Stimulated activated CD8-positive, alpha-beta memory T cell treated with anti-CD3 and anti-CD28 coated beads, Interleukin-2, amount 100 ng/mL, for 1 hour (primary cell): ENCODE measurements at regions not wholly inside any gene's neighbourhood (a gene's known extent, or its start where the extent isn't known, plus 50 kb on each side); places are given as distances from the start of the nearest gene placed in this dataset.

Experiments
- DNase-seq, 2 donors: peaks; one replicate each; pipeline ENCODE4 v3.0.0-alpha.2; 2020; ENCODE audit warnings: low read depth in 2 of 2

DNA sequence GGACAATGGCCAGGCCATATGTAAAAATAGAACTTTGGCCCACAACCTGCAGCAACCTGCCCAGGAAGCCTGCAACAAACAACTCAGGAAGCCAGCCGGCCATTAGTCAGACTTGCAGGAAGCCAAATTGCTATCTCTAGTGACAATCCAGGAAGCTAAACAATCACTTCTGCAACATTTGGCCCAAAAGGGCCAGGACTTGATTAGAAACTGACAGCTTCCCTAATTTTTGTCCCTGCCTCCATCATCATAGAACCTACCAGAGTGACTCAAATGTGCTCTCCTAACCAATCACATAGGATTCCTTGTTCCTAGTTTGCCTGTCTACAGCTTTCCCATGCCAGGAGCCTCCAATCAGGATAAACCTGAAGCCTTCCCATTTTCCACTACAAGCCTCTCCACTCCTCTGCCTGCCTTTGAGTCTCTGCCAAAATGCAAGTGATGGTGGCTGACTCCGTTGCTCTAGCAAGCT, 639.3 kb downstream of the PTPRU start:
- no peak for DNase-seq

DNA sequence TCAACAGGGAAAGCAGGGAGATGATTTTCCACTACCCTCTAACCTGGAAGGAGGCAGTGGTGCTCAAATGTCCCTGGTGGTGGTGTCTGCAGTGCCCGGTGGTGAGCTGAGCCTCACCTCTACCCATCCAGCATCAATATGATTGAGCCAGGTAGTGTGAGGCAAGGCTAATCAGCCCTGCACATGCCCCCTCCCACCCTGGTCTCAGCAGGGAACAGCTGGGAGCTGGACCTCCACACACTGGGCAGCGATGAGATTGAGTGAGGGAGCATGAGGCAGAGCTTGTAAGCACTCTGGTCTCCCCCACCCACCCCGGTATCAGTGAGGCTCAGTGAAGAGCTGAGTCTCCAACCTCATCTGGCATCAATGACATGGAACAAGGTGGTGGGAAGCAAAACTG, 634.3 kb downstream of the PTPRU start:
- no peak for DNase-seq

DNA sequence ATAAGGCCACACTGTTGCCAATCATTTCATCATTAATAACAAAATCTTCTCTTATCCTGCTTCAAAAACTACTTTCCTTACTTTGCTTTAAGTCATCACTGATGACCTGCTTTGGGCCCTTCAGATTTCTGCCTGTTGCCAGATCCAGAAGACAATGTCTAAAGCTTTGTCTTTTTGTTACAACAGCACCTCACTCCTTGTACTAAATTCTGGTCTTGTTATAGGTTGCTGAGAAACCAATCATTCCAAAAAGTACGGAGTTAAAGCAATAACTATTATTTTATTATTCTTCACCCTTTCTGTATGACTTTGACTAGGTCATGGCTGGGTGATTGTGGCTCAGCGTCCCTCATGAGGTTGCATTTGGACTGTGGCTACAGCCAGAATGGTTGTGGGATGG, 633.5 kb downstream of the PTPRU start:
- no peak for DNase-seq

DNA sequence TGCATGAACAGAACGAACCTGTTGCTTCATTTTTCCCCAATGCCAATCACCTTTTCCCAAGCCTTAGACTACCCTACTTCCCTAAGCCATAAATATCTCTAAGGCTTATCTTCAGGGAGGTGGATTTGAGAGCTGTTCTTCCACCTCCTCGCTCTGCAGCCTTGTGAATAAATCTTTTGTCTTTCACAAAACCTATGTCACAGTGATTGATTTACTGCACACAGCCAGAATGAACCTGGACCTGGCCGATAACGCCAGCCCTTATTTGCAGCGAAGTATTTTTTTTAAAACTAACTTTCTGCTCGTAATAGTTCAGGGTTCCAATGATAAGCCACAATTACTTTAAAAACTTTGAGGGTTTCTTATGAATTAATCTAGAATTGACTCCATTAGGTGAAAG, 632.6 kb downstream of the PTPRU start:
- no peak for DNase-seq

DNA sequence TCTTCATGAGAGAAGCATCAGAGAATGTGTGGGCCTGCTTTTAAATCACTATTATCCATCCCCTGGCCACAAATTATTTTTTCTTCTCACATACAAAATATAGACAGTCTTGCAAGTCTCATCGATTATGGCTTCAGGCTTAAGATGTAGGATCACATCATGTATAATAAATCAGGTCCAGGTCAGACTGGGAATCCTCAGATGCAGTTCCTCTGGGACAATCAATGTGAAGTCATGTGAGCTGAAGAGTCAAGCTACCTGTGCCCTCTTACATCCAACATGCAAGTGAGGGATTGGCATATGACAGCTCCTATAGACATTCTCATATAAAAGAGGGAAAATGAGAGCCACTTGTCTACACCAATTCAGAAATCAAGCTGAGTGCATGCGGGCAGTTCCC, 631.8 kb downstream of the PTPRU start:
- no peak for DNase-seq

DNA sequence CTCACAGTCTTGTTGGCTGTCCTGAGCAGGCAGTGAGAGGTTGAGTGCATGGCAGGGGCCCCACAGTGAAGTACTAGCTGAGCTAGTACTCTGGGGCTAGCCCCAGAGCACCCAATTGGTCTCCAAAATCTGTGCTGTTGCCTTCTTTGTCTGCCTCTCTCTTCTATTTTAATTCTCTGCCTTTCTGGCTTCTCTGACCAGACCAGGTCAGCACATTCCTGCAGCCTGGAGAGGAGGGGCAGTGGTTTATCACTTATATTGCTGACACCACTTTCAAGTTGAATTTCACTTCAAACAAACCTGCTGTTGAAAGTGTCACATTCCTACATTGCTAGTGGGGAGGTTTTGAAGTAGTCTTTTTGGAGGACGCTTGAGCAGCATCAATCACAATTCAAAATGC, 628.7 kb downstream of the PTPRU start:
- DNase-seq, result no peak

DNA sequence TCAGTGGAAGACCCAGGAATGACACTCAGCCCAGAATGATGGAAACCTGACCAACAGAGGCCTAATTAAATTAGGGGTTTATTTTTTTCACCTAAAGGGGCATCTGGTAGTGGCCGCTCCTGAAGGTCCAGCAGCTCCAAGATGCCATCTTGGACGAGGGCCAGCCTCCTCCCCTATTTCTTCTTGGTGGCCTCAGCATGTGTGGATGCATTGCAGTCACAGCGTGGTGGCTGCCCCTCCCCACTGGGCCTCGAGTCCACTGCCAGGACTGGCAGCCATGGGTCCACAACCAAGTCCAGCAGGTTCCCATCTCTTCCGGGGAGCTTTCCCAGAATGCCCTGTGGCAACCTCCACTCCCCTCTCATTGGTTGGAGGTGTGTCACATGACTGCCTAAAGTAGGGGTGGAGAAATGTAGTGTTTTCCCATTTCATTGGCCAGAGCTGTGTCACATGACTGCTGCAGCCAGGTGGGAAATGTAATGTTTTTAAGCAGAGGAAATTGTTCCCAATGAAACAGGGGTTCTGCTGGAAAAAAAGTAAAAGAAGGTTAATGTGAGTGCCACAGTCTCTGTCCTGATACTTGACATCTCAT, 628.2 kb downstream of the PTPRU start:
- no peak for DNase-seq

DNA sequence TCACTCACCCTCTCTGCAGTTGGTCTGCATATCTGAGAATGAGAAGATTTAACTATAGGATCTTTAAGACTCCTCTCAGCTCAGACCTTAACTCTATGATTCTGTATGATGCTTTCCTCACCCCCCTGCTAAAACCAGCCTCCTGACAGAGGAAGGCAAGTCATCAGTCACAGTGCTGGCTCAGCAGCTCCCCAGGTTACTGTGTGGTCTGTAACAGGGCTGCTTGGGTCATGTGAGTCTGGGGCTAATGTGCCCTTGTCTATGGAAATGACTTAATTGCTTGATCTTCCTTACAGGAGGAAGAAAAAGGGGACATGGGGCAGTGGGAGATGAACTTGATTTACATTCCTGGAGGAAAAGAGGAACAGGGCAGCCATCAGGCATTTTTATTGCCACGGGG, 625.6 kb downstream of the PTPRU start:
- no peak for DNase-seq

DNA sequence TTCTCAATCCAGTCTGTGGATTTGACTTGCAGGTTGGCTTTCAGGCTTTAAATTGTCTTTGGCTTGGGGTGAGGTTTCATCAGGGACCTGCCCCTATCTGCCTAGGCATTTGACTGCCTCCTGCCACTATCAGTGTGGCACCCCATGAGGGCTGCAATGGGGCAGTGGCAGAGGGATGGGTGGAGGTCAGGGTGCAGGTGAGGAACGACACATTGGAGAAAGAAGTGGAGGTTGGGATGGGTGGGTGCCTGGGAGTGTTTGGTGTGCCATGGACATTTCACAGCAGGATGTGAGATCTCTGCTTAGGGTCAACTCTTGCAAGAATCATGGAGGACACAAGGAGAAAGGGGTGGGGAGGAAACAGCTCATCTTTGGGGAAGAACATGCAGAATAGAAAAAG, 625.1 kb downstream of the PTPRU start:
- no peak for DNase-seq

DNA sequence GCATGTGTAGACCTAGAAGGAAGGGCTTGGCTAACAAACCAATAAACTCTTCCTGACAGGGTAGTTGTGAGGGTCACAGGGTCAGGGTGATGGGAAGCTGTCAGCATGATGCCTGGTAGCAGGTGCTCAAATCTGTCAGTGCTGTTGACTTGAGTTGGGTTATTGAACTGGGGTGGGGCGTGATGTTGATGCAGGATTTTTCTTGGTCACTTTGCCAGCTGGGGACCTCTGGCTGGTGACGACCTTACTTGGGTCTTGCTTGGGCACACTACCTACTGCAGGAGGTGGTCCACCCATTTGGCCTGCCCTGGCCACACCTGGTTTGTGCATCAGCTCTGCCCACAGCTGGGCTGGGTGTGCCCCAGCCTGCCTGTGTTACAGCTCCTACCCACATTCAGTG, 624.4 kb downstream of the PTPRU start:
- DNase-seq, result no peak

DNA sequence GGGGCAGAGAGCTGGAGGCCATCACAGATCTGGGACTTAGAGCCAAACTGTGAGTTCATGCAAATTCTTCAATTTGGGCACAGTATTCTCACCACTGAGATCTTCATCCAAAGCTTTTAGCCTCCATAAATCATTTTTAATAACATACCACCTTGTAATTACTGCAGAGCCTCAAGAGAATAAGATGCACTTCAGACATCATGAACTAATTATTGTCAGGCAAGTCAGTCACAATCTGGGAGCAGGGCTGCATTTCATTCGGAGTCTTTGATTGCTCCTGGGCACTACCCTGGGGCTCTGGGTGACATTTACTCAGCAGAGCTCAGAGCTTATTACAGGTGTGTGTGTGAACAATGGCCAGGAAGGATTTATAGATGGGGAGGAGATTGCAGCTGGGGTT, 623.7 kb downstream of the PTPRU start:
- no peak for DNase-seq

DNA sequence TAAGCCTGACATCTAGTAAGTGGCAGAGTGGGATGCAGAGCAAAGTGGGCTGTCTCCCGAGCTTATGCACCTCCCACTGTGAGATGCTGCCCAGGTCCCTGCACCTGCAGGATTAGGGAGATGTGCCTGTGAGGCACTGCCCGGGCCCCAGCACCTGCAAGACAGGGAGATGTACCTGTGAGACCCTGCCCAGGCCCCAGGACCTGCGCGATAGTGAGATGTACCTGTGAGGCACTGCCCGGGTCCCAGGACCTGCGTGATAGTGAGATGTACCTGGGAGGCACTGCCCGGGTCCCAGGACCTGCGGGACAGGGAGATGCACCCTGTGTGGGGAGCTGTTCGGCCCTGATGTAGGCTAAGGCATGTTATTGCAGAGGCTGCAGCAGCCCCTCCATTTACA, 622.8 kb downstream of the PTPRU start:
- no peak for DNase-seq

DNA sequence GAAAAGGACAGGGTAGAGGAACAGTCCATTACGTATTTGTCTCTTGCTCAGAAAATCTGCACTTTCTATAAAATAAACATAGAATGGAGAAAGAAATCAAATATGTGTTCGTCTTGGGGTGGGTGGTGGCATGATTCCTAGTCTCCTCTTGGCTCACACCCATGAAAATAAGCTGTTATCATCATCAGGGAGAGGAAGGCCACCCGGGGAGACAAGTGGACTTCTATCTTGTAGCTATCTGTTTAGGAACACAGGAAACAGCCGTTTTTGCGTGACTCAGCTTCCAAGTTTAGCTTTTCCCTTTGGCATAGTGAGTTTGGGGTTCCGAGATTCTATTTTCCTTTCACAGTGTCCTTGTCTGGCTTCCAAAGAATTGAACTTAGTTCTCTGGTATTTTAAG, 622.3 kb downstream of the PTPRU start:
- no peak for DNase-seq

DNA sequence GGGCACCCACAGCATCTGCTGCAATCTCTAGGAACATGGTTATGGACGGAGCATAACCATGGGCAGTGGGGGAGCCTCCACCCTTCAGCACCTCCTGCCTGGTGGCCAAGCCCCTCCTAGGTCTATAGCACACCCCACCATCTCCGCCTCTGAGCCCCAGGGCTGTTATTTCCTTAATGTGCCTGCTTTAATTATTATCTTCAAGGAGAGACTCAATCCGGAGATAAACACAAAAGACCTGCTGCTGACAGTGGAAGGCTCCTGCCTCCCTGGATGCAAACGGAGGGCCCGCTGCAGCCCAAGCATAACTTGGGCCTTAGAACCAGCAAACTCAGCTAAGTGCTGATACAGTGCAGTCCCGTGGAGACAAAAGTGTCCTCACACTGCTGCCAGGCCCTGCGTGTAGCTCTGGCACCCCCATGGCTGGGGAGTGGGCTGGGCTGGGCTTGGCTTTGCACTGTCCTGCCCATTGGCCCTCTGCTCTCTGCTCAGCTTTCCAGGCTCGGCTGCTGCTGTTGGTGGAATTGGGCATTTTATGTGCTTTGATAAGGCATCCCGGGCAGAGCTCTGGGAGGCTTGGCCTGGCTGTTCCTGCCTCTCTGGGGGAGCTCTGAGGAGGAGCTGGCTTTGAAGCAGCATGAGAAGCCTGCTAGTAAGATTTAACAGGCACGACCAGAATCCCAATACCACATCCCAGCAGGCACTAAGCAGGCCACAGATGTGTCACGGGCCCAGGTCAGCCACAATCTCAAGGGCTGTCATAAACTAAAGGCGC, 620.2 kb downstream of the PTPRU start:
- no peak for DNase-seq

DNA sequence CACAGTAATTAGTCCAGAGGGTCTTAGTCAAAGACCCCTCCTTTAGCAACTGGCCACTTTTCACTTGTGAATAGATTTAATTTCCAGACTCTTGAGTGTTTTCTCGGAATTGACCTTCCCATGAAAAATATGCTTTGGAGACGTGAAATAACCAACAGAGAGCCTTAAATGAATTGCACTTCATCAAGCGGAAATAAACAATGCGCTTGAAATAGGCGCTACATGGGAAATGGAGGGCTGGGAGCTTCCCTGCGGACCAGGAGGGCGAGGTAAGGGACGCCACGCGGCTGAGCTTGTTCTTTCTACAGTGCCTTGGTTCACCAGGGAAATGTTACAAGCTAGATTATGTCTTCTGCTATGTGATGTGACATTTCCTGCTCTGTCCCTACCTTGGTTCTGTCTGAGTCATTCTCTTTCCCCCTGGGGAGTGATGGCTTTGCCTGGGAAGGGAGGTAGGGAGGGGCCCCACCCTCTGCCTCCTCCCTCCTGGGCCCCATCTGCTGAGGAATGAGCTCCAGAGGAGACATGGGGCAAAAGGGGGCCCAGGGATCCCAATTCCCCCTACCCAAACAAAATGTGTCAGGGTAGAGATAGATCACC, 619.3 kb downstream of the PTPRU start:
- DNase-seq, result no peak

DNA sequence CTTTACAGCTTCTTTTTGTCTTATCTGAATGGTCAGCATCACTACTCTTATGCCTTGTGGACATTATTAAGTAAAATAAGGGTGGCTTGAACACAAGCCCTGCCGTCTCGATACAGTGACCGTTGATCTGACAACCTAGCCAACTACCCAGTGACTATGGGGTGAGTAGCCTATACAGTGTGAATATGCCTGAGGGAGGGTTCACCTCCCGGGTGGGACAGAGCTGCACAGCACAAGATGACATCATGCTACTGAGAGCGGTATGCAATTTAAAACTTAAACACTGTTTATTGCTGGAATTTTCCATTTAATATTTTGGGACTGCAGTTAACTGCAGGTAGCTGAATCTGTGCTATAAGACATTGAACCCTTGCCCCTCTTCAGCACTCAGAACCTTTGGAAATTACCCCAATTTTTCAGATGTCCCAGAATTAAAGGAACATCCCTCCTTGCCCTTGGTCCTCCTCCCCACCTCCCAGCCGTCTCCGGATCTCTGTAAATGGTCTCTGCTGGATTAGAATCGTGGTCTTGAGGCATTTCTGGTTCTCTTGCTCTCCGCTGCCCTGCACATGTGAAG, 618.5 kb downstream of the PTPRU start:
- no peak for DNase-seq

DNA sequence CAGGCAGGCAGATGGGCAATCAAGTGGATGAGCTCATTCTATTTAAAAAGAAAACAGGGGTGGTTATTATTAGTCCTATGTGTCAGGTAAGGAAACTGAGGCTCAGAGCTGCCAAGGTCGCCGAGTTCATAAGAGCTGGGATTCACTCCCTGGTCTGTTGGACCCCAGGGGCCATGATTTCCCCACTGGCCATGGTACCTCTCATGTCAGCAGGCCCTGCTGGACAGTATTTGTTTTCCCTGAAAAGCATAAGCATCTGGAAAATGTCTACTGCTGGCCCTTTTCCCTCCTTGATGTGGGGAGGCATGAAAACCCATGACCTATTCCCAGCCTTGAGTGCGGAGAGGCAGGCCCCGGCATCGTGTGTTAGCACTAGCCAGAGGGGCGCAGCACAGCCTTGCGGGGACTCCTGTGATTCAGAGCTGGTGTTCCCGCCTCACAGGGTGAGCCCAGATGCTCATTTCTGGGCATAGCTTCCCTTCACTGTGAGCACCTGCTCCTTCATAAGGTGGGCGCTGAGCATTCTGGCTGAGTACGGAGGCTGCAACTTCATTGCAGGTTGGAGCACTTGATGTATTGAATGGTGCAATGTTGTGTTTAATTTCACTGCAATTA, 617.5 kb downstream of the PTPRU start:
- no peak for DNase-seq

DNA sequence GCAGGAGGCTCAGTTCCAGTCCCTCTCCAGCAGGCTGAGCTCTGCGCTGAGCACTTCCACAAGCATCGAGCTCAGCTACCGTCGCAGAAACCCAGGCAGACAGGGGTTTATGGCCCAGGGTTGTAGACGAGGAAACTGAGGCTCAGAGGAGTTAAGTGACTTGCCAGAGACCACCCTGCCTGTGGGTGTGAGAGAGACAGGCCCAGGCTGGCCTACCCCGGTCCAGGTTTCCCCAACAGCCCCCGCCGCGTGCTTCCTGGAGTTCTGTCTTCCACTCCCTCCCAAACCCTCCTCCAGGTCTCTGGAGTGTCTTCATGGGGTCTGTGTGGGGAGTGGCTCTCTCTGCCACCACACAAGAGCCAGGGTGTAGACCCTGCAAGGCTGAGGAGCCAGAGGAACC, 615.9 kb downstream of the PTPRU start:
- no peak for DNase-seq

DNA sequence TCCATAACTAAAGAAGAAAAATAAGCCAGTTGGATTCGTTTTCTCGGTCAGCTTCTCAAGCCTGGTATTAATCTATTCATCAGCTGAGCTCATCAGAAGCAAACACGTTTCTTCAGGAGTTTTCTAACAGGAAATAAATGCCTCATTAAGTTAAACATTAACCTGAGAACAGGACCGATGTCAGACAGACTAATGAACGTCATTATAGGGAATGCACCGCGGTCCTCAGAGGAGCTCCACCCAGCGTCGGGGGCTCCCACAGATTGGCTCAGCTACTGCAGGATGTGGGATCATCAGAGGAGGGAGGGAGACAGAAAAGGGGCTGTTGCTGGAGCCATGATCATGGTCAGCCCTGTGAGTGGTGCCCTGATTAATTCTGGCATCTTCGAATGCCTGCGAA, 615.4 kb downstream of the PTPRU start:
- DNase-seq, result no peak

DNA sequence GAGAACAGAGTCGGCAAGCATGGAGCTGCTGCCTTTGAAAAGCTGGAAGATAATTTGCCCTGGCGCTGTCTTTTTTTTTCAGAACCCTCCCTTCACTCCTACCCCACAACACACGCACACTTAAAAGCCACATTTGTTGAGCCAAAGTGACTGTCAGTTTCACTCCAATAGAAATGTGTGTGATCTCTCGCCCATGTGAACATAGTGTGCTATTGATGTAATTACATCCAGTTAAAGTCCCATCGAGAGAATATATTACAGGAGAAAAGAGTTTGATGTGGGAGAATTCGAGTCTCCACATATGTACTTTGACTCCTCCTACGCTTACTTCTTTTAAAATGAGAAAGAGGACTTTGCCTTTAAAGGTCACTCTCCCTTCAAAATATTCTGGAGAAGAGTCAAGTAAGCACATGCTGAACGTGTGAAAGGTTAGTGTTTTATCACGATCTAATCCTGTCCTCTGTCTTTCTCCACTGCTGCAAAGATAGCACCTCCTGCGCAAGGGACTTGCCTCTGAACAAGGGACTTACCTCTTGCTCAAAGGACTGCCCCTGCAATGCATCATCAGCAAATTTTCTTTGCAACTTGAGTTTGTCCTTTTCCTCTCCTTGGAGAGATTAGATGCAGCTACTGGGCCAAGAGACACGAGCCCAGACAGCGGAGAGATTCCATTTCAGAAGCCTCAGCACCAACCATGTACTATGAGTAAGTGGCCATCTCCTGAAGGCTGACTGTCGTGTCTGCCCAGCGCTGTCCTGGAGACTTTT, 613.9 kb downstream of the PTPRU start:
- DNase-seq, result no peak

DNA sequence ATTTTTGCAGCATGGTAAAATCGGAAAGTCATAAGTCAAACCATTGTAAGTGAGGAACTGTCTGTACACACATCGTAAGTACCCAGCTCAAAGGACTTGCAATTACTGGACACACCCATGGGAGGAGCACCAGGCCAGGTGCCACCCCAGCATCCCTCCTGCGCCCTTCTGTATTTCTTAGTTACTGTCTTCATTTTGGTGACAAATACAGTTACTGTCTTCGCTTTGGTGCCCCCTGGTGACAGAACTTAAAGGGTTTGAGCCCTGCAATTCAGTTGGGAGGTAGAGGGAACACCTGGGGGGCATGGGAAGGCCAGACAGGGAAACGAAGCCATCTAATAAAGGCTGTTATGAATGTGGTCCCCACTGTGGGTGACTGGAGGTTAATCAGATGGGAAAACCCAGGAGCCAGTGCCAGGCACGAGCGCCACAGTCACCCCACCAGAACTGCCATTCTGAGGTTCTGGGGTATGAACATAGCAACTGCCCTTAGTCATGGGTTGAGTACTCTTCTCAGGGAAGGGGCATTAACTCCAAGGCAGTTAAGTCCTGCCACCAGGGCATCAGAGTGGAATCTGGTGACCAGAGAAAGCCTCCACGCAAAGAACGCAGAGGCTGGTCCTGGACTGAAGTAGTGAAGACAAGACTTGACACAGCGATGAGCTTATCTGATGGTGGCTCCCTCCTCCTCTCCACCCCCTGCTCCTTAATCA, 612.9 kb downstream of the PTPRU start:
- DNase-seq, result no peak
